ENCODE measurements at regions not wholly inside any gene's neighbourhood (a gene's known extent, or its start where the extent isn't known, plus 50 kb on each side); places are given as distances from the start of the nearest gene placed in this dataset.

DNA sequence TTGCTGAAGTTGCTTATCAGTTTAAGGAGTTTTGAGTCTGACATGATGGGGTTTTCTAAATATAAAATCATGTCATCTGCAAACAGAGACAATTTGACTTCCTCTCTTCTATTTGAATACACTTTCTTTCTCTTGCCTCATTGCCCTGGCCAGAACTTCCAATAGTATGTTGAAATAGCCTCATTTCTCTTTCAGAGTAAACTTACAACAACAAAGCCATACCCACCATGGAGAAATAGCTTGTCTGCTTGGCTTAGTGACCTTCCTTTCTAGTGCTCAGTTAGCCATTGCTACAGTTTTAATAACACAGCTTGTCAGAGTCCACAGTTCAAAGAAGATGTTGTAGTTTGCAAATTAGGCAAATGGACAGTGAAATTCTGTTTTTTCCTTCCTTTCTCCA lies 228.0 kb downstream of the ETAA1 start:
- DNase-seq = peak; percentile 11

DNA sequence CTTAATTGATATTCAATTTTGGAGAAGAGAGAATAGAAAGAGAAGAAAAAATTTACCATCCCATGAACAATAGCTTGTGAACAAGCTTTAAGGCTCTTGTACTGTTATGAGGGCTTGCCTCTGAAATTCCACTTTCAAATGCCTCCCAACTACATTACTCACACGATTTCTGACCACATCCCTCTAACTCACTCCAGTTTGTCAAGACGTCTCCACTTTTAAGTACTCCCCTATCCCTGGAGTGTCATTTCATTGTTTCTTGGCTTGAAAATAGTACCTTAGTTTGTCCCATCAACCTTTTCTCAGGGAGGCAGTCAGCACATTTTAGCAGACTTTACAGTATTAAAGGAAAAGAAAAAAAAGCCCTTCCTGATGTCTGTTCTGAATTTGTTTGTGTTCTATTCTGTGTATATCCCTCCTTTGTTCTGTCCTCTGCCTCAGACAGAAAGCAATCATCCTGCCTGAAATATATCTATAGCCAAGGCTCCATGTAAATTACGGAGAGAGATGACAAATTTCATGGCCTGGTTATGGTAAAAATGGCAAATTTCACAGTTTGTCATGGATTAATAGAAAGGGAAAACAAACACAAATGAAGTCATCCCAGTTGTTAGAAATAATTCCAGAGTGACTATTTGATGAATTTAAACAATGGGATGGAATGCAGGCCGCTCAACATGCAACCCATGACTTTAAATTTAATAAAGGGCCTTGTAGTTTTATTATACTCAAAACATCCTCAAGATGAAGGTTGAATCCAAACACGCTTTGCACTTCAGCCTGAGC lies 228.8 kb downstream of the ETAA1 start:
- no peak for DNase-seq

DNA sequence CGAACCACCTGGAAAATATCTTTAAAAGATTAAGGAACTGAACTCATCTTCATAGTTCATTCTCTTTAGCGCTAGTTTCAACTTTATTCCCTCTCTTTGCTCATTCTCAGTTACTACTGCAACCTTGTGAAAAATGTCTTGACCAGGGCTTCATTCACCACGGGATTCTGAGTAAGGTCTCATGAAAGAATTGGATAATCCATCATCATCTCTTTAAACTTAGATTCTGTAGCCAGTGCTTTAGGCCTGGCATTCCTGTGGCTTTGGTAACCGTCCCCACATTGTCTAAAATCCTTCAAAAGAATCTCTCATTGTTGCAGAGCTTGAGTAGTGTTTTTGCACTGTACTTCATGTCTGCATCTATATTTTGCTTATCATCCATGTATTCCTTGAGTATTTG lies 229.5 kb downstream of the ETAA1 start:
- DNase-seq = no peak

DNA sequence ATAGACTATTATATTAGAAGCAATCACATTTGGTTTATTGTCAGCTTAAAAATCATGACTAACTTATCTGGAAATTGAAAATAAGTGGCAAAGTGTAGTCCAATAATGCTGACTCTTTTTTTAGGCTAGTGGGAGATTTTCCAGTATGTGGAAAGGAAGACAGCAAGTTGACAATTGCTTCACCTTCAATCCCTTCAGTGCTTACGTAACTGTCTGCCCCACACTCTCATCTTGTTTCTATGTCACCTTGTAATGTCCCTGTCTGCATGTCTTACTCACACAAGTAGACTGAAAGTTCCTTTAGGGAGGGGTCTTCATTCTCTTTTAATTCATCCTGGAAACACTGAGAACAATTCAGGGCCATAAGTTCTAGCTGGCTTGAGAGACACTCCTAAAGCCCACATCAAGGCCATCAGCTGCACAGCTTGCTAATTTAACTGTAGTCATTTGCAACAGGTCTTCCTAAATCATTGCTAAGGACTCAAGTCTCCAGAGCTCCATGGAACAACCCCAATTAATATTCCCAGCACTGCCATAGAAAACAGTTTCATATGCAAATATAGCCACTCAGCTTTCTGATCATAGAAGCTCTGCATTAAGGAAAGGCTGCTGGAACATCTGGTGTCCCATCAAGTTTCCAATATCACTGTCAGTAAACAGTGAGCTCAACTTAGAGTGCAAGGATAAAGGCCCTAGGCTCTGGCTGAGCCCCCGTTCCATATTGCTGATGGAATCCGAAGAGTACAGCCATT lies 230.5 kb downstream of the ETAA1 start:
- DNase-seq = no peak

DNA sequence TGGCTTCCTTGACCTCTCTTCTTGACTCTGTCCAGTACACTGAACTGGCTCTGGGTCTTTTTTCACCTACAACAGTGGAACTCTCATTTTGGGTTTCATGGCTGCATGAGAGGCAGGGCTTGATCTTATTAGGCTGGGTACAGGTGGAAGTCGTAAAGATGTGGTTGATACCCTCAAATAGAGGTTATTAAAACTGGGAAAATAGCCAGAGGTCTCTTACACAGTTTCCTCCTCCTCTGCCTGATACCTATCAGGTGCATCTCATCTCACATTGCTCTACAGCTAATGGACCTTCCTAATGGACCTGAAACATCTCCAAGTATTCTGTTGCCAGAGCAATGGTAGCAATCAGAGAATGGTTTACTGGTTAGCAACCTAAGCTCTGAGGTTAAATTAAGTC lies 231.8 kb downstream of the ETAA1 start:
- no peak for DNase-seq

DNA sequence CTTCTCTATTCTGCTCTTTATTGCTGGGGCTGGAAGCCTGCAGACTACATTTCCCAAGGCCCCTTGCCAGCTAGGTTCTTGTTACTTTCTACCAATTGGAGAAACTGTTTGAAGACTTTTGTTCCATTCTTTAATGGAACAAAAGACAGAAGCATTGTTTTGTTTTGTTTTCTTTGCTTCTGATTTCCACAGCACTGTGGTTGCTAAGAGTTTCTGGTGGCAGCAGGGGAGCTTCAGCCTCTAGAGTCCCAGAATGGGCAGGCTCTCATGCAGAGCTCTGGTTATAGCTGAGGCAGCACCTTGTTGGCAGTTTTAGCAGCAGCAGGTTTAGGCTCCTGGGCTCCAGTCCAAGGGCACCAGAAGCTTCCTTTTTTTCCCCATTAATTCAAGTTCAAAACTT lies 234.3 kb downstream of the ETAA1 start:
- no peak for DNase-seq

DNA sequence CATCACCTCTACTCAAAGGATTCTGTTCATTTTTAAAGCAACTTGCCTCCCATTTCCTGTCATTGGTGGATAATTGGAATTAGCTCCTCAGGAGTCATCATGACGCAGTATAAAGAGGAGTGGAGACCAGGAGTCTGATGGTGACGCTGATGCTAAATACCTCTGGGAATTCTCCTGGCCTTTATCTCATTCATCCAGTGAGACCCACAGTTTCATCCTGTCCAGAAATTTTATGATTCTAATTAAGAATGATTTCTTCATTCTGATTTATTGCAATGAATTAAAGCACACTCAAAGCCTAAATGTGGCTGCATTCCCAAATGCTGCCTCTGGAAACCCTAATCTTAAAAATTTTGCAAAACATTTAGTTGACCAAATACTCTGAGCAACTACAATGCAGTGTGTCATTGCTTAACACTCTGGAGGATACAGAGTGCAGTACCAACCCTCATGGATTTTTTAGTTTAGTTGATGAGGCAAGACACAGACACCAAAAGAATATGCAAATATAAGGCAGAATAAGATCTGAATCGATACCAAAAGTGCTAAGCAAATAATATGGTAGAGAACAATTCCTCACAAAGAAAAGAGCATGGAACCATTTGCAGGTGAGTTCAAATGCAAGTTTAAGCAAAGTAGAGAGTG lies 236.2 kb downstream of the ETAA1 start:
- no peak for DNase-seq

DNA sequence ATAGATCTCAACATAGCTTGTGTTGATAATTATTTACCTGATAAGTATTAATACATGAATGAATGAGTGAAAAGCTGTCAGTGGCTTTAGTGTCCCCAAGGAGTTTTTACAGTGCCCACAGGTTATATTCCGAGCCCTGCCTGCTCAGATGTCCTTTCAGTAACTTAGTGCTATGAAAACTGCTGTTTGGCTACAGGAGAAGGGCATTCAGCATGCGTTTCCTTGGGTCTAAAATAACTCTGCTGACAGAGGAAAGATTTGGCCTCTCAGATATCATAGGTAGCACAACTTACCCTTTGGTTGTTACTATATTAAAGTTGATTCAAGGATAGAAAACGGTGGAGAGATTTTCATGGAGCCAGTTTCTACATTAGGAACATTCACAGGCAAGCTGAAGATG lies 241.0 kb downstream of the ETAA1 start:
- no peak for DNase-seq

DNA sequence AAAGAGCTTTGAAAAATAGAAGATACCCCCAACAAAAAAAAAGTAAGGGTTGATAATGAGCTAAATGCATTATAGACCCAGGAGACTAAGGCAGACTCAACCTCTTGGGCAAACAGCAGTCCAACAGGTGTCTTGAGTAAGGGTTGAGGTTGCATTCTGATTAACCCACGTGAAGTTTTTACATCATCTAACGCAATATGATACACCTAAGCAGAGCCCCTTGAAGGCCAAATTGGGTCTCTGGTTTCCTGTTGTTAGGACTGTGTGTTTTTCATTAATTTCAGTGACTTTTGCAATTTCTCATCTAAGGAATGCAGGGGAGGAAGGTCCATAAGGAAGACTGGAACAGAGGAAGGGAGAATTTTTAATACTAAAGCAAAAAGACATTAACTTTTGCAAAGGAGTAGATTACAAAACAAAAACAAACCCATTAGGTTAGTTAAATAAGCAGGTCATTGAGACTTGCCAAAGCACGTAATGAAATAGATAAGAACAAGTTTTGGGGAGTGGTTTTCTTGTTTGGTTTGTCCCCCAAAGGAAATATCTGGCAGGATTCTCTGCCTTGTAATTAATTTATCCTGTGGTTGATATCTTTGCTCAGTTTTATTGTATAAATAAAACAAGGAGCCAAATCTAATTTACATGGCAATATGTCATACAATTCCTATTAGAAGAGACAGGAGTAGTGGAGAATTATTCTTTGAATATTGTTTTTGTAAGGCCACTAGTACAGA lies 244.3 kb downstream of the ETAA1 start:
- no peak for DNase-seq

DNA sequence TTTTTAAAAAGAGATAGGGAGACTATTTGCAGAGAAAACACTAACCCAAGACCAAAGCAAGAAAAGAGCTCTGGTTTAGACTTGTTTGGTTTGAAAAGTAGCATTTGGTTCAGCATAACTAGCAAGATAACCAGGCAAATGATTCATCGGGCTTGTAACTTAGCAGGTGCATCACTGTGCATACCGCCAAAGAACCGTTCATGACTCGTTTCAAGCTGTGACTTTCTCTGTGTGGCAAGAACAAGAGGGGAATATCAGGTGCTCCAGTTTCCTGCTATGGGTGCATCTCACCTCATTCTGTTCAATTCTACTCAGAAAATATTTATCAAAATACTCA lies 244.9 kb downstream of the ETAA1 start:
- DNase-seq = no peak

DNA sequence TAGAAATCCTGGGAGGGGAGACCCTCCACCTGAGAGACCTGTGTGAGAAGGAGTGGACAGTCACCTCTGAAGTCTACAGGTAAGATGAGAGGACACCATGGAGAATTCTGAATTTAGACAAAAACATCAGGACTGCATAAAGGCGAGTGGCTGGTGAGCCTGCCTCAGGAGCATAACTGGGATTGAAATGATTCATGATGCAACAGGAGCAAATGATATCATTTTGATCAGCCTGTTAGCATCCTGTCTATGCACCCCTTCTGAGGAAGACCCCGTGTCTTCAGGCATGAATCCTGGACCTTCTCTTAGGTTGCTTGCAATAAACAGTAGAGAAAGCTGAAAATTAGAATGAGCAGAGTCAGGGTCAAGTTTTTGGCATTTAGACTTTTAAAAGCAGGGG lies 245.8 kb downstream of the ETAA1 start:
- DNase-seq = no peak

DNA sequence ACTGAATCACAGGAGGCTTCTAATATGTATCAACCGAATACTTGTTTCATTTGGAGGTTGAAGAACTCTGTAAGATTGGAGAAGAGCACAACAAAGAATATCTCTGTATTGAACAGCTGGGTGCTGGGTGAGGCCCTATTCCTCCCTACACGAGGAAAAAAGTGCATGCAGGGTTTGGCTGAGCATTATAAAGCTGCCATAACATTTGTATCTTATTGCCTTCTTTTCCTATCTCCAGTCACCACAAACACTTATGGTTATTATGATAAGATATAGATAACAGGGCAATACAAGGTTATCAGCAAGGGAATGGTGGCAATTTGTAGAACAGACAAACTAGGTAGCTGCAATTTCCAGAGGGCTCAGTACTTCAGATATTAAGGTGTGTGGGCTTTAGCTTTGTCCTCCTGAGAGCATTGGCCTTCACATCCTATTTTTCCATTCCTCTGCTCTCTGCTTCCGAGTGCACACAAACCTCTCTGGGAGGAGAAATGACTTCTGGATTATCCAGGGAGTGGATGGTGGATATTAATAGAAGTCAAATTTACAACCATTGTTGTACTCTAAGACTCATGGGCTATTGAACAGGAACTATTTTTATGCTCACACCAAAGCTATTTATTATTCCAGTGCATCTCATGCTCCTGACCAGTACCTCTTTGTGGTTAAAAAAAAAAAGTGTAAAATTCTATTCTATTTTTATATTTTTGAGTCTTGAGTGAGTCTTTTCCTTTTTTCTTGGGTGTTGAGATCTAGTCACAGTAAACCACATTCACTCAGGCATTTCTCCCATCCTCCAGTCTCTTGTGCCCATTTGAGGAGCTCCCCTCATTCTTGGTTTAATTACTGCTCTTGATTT lies 248.4 kb downstream of the ETAA1 start:
- no peak for DNase-seq

DNA sequence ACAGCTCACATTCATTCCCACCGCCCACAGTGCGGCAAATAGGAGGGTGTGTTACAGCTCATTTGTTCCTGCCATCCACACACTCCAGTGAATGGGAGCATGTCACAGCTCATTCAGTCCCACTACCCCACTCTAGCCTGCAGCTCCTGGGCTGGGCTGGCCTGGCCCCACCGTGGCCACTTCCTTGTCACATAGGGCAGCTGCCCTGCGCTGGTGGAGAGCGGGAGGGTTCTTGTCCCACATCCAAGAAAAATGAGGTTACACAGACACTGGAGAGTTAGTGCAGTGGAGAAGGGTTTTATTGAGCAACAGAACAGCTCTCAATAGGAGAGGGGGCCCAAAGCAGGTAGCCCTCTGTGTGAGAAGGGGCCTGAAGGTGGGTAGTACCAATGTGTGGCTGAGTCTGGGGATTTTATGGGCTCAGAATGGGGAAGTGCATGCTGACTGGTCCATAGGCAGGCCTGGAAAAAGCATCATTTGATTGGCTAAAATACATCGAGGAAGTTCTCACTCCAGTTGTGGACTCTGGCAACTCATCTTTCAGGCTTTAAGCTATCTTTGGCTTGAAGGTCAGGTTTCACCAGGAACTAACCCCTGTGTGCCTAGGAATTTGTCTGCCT lies 249.7 kb downstream of the ETAA1 start:
- DNase-seq = no peak

DNA sequence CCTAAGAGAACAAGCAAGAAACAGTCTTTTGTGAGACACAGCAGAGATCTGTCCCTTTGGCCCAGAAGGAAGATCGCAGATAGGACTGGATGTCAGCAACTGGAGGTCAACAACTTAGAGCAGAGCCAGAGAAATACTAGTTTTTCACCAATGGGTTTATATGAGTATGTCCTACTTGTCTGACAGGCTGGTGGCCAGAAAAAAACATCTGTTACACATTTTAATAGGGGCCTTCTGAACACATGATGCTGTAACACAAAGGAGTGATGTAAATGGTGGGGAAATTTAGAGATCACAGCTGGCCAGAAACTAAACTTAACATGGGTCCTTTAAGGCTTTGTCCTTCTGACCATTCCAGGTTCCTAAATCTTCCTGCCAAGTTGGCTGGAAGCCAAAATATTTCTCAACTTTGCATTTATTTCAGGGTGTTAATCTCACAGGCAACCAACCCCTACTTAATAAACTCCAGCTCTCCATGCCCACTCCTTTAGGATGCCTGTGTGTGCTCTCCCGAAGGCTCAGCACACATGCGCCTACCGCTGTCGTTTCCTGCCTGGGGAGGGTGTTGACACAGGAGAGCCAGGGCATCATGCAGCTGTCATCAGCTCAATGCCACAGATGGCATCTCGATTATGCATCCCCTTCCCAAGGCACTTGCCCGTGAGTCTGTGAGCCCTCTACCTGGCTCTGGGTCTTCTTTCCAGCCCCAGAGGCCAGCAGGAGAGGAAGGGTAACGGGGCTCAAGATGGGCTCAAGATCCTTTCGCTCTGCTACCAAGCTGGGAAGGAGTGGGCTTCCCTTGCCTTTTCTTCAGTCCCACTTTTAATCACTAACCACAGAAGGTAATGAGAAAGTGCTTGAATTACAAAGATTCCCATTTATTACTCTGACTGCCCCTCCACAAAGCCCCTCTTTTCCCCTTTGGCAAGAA lies 252.5 kb downstream of the ETAA1 start:
- no peak for DNase-seq

DNA sequence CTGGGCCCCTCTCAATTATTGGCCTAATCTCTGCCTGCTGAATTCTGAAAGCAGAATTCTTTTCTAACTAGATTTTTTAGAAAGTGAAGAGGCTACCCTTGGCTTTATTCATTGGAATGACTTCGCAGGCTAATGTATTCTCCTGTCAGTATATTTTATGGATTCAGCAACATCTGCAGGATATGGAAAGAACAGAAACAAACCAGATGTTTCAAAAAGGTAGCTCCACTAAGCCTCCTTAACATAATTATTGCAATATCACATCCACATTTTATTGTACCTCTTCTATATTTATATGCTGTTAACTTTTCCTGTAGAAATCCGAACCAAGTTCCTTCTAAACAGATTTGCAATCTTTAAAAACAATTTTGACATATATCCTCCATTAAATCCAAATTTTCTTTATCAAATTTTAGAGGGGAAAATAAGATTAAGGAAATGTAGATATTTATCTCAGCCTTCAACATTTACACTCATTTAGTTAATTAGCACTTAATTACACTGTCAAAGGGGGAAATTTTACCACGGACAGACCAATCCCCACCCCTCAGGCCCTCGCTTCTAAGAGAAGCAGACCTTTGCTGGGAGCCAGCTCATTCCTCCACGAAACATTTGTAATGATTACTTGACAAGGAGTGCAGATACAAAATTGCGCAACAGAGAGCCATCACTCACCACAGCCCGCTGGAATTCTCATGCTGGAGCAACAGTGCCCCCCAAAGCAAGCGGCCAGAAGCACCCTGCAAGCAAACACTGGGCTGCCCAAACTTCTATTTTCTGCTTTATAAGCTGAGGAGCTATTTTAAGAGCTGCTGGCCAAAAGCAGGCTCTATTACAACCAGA lies 253.4 kb downstream of the ETAA1 start:
- DNase-seq = peak; percentile 29

DNA sequence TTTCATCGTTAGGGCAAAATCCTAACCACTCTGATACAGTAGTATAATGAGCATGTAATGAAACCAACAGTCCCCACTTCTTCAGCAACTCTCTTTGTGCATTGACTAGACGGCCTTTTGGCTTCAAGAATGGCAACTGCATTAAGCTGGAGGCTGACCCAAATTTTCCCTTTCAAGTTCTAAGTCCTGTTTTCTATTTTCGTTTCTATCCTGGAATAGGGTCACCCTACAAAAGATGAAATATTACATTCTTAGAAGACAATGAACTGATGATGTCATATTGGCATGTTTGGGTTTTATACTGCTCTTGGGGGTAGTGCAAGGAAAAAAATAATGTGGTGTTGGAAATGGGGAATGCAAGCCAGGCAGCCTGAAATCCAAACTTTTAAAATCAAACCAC lies 254.4 kb downstream of the ETAA1 start:
- DNase-seq = no peak

DNA sequence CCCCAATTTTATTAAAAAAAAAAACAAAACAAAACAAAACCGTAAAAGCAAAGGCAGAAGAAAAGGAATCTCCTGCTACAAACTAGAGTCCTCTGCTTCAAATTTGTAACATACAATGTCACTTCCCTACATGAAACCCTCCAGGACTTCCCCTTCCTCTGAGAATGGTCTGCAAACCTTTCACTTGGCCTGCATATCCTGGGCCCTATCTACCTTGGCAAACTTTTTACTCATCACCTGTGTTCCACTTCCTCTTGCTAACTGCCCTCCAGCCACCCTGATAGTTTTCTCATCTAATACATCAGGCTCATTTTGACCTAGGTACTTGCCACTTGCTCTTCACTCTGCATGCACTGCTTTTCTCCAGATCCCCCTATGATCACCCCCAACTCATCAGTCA lies 255.5 kb downstream of the ETAA1 start:
- no peak for DNase-seq

DNA sequence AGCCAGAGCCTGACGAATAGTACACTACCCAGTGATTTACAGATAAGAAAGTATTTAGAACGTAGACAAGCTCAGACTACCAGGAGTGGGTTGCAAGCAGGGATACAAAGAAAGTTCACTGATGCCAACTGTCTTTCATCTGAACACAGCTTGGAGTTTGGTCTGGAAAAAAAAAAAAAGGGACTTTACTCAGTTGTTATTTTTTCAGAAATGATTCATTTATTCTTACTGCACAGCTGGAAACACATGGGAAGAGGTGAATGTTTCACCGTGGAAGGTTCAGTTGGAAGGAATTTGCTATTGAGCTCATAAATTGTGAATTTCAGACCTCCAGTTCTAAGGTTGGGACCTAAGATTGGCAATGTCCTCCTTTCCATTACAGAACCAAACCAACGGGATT lies 259.7 kb downstream of the ETAA1 start:
- no peak for DNase-seq

DNA sequence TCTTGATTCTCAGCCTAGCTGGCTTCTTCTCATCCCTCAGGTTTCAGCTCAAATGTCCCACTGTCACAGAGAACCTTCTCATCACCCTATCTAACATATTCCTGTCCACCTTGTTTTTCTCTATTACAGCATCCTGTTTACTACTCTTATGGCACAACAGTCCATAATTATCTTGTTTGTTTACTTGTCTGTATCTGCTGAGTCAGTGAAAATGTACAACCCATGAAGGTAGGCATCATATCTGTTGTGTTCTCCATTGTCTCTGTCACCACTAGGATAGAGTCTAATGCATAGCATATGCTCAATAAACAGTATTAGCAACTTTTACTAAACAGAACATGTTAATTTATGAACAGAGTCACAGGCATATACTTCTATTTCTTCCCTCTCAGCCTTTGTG lies 261.7 kb downstream of the ETAA1 start:
- no peak for DNase-seq

DNA sequence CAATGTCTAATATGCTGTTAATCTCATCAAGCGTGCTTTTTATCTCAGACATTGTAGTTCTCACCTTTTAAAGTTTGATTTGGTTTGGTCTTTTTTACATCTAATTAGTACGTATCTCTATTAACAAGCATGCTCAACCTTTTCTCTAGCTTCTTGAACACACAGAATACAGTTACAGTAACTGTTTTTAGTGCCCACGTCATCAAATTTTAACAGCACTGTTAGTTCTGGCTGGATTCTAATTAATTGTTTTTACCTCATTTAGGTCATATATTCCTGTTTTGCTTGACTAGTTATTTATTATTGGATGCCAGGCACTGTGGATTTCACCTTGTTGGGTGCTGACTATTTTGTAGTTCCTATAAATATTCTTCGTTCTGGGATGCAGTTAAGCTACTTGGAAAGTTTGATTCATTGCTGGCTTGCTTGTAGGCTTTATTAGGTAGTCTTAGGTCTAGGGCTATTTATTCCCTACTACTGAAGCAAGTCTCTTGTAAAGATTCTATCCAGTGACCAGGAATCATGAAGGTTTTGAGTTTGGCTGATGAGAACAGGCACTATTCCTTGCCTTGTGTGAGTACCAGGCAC lies 263.0 kb downstream of the ETAA1 start:
- DNase-seq = no peak

All from inflammatory macrophage treated with lipopolysaccharide for 4 hours (primary cell).